NCI-H524 (cell line): ENCODE measurements at regions not wholly inside any gene's neighbourhood (a gene's known extent, or its start where the extent isn't known, plus 50 kb on each side); places are given as distances from the start of the nearest gene placed in this dataset.
"Not testable (repeated sequence)": the region's sequence is repeated elsewhere in the genome, so short reads cannot be mapped to it uniquely, and the experiment has no call there.

ENCODE experiments used
- DNase-seq, 2 experiments: peaks; one replicate each; lab custom pipeline; 2025; lab: John Stamatoyannopoulos, UW

- DNase-seq: no peak
Observed at GRCh38 chr4:31748382-31748781, 1028.2 kb downstream of the PCDH7 start.

DNA sequence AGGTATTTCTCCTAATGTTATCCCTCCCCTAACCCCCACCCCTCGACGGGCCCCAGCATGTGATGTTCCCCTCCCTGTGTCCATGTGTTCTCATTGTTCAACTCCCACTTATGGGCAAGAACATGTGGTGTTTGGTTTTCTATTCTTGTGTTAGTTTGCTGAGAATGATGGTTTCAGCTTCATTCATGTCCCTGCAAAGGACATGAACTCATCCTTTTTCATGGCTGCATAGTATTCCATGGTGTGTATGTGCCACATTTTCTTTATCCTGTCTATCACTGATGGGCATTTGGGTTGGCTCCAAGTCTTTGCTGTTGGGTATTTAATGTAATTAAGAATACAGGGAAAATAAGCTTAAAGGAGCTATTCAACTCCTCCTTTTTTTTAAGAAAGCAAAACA, 1030.4 kb downstream of the PCDH7 start:
- not testable (repeated sequence) for DNase-seq

- DNase-seq: no peak
Observed at GRCh38 chr4:31755751-31756150, 1035.6 kb downstream of the PCDH7 start.

DNA sequence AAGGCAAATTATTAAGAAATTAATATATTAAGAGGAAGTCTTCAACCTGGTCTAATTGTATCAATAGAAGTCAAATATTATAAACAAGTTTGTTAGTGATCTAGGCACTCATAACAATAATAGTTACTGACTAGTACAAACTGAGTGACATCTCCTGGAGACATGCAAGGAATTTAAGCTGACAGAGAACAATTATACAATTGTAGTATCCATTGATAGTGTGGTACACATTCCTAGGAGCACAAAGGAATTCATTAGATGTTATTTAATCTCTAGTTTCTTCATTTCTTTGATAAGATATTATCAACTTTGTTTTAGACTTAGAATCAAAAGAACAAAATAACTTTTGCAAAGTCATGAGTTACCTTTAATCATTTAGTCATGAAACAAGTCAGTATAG, 1048.6 kb downstream of the PCDH7 start:
- DNase-seq: no peak

GRCh38 chr4:31783311-31783710, 1063.1 kb downstream of the PCDH7 start:
- DNase-seq: no peak

- no peak for DNase-seq
Observed at GRCh38 chr4:31784558-31784957, 1064.4 kb downstream of the PCDH7 start.

DNA sequence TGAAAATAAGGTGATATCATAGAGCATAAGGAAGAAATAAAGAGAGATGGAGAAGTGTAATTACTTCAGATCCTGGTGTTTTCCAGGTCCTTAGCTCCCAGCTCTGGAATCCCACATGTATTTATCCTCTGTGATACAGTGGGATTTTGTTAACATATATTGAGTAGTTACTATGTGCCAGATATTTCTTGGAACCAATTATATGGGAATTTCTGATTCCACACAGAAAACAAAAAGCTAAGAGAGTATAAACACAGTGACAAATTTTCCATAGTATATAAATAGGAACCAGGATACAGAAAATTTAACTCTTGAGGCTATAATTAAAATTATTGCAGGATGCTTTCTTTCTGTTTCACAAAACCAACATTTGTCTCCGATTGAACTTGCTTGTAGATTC, 1067.5 kb downstream of the PCDH7 start:
- DNase-seq: no peak

GRCh38 chr4:31788676-31789075, 1068.5 kb downstream of the PCDH7 start:
- DNase-seq: no peak

DNA sequence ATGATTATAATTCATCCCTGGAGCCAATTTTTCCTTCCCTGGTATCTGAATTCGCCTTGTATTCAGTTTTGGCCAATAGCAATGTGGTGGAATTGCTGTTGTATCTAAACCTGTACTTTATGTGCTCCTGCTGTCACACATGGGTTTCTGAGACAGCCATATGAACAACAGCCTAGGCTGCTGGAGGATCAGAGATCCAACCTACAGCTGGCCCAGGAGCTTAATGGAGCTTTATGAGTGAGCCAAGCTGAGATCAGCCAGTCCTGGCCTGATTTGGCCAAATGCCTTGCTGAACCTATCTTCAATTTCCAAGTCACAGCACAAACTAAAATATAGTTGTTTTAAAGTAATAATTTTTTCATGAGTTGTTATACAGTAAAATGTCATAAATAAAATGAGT, 1071.5 kb downstream of the PCDH7 start:
- DNase-seq: peak; percentile 17 to 22

DNA sequence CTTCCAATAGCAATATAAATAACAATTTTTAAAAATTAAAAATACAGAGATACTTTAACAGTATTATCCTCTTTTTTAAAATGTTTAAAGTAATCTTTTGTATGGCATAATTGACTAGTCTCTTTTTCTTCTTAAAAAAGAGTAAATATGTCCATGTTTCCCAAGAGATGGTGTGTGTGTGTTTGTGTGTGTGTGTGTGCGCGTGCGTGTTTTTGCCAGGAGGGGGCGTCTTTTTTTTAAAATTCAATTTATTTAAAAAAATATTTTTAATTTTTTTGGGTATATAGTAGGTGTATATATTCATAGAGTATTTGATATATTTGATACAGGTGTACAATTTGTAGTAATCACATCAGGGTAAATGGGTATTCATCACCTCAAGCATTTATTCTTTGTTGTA, 1073.7 kb downstream of the PCDH7 start:
- DNase-seq: no peak

- DNase-seq: not testable (repeated sequence)
Observed at GRCh38 chr4:31797052-31797451, 1076.9 kb downstream of the PCDH7 start.

DNA sequence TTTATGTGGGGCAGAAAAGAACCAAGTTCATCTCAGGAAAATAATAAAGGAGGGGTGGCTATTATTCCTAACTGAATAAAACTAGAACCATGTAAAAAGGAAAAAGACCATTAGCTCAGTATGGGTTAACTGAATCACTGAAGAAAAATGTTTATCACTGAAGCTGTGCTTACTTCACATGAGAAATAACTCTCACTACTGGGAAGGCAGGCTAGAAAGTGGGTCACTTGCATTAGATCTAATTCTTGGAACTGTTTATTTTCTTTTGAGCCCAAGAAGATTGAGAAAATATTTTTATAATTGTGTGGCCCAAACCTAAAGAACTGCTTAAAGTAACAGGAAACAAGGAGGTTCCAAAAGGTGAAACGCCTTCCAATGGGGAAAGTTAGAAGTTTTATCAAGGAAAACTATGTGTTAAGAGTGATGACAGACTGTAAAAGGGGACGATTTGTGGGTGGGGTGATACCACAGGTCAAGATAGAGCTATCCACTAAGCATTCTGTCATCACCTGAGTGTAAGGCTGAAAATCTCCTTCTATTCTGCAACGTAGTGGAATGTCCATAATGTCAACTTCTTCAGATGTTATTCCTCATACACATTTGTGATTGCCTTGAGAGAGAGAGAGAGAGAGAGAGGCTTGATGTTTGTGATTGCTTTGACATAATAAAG, 1083.5 kb downstream of the PCDH7 start:
- no peak for DNase-seq

DNA sequence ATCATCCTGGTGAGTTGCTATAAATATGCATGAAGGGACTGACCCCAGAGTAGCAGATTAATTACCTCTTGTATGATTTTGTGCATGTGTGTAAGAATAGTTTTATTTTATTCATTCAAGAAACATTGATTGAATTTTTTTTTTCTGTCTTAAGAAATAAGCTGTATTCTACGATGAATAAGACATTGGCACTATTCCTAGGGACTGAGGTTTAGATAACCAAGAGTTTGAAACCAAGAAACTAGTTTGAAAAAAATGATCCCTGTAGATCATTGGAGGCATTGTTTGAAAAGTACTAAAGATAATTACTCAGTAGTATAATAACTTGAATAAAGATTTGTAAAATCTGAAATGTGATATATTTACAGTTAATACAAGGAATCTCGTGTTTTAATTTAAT, 1086.9 kb downstream of the PCDH7 start:
- DNase-seq: no peak

DNA sequence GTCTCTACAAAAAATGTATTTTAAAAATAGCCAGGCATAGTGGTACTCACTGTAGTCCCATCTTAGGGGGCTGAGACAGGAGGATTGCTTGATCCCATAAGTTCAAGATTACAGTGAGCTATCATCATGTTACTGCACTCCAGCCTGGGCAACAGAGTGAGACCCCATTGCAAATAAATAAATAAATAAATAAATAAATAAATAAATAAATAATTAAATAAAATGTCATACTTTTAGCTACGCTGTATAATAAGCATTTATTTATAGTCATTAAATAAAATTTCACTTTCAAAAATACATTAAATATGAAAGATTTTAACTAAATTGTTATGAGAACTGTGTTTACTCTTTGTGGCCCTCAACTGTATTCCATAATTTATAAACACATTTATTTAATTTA, 1124.2 kb downstream of the PCDH7 start:
- DNase-seq: no peak

DNA sequence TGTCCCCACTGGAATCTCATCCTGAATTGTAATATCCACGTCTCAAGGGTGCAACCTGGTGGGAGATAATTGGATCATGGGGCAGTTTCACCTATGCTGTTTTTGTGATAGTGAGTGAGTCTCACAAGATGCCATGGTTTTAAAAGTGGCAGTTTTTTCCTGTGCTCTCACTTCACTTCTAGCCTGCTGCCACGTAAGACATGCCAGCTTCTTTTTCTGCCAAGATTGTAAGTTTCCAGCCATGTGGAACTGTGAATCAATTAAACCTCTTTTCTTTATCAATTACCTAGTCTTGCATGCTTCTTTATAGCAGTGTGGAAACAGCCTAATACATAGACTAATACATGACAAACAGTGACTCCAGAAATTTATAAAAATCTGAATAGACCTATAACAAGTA, 1131.8 kb downstream of the PCDH7 start:
- no peak for DNase-seq

DNA sequence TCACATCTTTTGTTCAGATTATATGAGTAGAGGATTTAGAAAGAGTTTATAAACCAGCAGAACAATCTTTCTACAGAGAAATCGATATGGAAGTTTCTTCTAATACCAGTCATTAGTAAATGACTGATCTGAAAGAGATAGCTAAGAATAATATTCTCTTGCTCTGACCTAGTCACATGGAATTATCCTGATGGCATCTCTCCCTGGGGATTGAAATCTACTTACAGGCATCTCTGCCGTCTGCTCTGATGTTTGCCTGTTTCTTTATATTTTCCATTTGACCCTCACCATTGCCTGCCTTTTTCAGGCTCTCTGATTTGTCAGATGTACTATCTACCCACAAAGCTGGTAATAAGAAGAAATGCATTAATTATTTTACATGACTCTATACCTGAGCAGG, 1157.3 kb downstream of the PCDH7 start:
- DNase-seq: peak; percentile 36 to 79

DNA sequence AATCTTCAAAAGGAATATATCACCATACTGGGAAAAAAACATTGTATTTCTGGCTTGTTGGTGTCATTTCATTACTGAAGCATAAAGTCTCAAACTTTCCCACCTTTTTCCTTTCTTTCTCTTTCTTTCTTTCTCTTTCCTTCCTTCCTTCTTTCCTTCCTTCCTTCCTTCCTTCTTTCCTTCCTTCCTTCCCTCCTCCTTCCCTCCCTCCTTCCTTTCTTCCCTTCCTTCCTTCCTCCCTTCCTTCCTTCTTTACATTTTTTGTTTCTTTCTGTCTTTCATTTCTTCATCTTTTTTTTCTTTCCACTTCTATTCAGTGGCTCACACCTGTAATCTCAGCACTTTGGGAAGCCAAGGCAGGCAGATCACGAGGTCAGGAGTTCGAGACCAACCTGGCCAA, 1160.7 kb downstream of the PCDH7 start:
- not testable (repeated sequence) for DNase-seq

- DNase-seq: no peak
Observed at GRCh38 chr4:31896349-31896748, 1176.2 kb downstream of the PCDH7 start.

DNA sequence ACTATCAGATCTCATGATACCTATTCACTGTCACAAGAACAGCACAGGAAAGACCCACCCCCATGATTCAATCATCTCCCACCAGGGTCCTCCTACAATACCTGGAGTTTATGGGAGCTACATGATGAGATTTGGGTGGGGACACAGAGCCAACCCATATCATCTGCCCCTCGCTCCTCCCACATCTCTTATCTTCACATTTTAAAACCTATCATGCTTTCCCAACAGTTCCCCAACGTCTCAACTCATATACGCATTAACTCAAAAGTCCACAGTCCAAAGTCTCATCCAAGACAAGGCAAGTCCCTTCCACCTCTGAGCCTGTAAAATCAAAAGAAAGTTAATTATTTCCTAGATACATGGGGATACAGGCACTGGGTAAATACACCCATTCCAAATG, 1185.2 kb downstream of the PCDH7 start:
- DNase-seq: no peak

DNA sequence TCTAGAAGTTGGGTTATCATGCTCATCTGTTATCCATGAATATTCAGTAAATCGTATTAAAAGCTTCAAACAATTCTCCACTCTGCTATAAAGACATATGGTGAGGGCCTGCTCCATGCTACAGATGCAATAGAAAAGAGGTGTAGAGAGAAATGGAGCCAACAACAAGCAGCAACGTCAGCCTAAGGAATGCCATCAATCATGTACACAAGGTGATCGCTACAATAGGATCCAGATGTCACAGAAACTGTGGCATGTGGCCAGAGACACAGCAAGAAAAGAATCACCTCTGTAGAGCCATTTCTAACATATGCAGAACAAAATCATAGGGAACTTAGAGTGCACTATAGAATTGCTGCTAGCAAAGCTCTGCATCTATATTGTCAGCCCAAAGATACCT, 1188.1 kb downstream of the PCDH7 start:
- peak in 1 of 2 experiments; percentile 30 for DNase-seq

DNA sequence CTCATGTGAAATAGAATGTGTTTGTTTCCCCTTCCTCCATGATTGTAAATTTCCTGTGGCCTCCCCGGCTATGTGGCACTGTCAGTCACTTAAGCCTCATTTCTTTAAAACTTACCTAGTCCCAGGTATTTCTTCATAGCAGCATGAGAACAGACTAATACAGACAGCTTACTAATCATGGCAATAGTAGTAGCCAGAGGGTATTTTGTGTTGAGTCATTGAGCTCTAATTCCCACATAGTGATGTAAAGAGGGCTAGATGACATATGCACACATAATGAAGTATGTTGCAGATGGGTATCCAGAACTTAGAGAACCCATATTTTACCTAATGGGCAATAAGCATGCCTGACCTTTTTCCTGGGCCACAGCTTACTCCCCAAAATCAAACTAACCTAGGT, 1197.2 kb downstream of the PCDH7 start:
- DNase-seq: no peak

GRCh38 chr4:31918891-31919290, 1198.7 kb downstream of the PCDH7 start:
- DNase-seq: no peak

GRCh38 chr4:31923634-31924033, 1203.5 kb downstream of the PCDH7 start:
- no peak for DNase-seq

DNA sequence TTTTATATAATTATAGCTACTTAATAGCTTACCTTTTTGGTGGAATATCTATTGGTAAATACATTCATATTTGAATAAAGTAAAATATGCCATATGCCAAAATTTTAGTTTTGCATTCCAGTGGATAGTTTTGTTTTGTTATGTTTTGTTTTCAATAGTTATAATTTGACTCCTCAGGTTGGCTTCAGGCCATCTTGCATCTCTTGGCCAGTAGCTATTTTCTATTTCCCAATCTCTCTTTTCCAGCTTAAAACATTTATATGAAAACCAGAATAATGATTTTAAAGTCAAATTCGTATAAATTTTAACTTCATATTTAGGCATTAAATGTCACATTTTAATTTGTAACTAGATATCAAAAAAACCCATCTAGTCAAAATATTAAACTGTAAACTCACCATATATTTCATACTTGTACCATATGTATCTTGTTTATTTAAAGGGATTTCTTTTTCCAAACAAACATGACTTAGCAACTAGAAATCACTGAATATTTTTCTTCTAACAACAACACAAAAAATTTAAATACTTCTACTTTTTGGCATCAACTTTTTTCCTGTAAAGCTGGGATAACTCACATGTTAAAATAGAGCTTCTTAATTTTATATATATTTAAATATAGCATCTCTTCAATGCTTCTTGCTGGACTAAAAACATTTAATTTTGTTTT, 1209.6 kb downstream of the PCDH7 start:
- DNase-seq: no peak
